Cerebellar cortex (tissue), 1 donor: ENCODE measurements at regions not wholly inside any gene's neighbourhood (a gene's known extent, or its start where the extent isn't known, plus 50 kb on each side); places are given as distances from the start of the nearest gene placed in this dataset.
"Not testable (repeated sequence)": the region's sequence is repeated elsewhere in the genome, so short reads cannot be mapped to it uniquely, and the experiment has no call there.

Source experiments
- DNase-seq: peaks from one replicate; pipeline ENCODE4 v3.0.0-alpha.2; 2015; ENCODE audit warnings: low spot score

GRCh38 chr11:71383461-71383860 is 64.7 kb downstream of the DHCR7 start:
- DNase-seq = no peak

GRCh38 chr11:71381781-71382505 is 66.2 kb downstream of the DHCR7 start:
- no peak for DNase-seq

DNA sequence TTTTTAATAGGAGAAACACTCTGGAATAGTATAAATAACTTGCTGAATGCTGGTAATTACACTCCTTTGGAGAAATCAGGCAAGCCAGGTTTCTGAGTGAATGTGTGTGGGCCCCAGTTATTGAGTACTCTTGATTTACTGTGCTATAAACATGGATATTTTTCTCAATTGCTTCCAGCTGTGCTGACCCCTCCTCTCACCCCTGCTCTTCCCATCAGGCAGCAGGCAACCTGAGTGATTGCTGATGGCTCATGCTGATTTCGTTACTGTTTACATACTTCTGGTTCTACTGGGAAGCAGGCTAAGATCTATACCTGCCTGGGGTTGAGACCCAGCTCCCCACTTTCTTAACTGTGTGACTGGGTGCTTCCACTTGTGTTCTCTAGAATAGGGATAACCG is 68.5 kb downstream of the DHCR7 start:
- DNase-seq = no peak

- DNase-seq = no peak
Observed at GRCh38 chr11:71373791-71374454, 74.3 kb downstream of the DHCR7 start.

DNA sequence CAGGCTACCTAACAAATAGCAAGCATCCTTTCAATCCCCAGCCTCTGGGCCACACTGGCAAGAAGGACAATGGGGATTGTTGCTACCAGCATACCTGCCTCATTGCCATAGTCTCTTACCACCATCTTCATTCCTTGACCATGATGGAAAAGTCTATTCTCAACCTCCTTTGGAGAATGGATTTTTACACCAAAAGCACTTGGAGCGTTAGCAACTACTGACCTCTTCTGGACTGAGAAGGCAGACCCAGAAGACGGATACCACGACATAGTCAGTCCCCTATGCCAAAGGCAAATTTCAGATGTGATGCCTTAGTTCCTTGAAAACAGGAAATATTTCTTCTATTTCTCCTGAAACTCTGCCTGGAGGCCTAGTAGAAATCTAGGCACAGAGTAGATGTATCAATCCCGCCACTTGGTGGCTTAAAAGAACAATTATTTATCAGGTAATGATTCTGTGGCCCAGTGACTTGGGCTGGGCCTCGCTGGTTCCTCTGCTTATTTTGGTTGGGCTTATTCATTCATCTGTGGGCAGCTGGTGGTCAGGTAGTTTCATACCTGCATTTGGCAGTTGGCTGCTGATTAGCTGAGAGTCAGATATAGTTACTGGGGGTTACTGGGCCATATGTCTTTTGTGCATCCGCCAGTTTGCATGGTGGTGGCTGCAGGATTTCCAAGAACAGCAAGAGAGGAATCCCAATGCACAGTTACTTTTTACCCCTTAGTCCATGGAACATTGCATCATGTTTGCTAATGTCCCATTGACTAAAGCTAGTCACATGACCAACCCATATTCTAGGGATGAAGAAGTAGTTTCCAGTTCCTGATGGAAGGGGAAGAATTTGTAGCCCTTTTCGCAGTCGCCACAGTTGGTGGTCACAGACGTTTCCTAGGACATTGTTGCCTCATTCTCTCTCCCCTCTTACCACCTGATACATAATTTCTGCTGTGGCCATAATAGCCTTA is 75.2 kb downstream of the DHCR7 start:
- DNase-seq = peak; percentile 64

DNA sequence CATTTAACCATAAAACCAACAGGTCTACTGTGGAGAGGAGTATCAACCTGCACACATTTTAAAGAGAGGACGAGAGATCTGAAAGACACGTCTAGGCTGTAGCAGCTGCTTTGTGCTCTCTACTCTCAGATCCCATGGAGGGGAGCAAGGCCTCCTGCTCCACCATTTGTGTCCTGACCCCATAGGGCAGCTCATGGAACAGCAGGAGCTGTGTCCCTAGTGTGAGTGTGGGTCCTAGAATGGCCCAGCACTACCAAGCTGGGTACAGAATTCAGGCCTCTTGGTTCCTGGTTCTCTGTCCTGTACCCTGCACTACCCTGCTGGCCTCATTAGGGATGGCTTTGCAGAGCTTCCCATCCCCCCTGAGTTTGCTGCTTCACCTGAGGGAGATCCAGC is 76.5 kb downstream of the DHCR7 start:
- DNase-seq = no peak

GRCh38 chr11:71370895-71371673 is 77.1 kb downstream of the DHCR7 start:
- no peak for DNase-seq

- DNase-seq = no peak
Observed at GRCh38 chr11:71370020-71370747, 78.0 kb downstream of the DHCR7 start.

- no peak for DNase-seq
Observed at GRCh38 chr11:71369411-71369810, 78.8 kb downstream of the DHCR7 start.

DNA sequence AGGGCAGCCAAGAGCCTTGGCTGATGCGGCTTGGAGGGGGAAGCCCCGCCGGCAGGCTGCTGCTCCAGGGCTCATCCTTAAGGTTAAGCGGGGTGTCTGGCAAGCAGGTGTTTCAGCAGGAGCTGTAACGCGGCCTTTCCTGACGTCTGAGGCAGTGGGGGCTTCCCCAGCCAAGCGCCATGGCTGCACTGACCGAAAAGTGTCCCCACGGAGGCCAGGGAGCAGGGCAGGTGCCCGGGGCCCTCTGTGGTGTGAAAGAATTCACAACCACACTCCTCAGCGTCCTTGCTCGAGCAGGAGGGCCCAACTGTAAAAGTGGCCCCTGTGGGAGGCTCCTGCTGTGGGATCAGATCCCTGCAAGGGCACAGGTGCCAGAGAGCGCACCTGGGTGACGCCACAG is 79.2 kb downstream of the DHCR7 start:
- DNase-seq = no peak

- DNase-seq = no peak
Observed at GRCh38 chr11:71367756-71368155, 80.4 kb downstream of the DHCR7 start.

GRCh38 chr11:71367276-71367675 is 80.9 kb downstream of the DHCR7 start:
- not testable (repeated sequence) for DNase-seq

GRCh38 chr11:71366076-71366475 is 82.1 kb downstream of the DHCR7 start:
- DNase-seq = no peak

DNA sequence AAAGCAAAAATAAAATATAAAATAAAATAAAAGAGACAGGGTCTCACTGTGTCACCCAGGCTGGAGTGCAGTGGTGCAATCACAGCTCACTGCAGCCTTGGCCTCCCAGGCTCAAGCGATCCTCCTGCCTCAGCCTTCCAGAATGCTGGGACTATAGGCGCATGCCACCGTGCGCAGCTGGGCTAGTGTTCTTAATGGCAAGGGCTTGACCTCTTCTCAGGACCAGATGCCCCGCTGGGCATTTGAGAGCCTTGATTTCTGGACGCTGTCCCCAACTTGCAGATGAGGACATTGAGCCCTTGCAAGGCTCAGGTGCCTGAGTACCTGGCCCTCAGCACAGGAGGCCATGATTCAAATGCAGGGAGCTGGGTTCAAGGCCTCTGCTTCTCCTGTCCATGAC is 82.6 kb downstream of the DHCR7 start:
- no peak for DNase-seq

- DNase-seq = no peak
Observed at GRCh38 chr11:71364806-71365205, 83.4 kb downstream of the DHCR7 start.

DNA sequence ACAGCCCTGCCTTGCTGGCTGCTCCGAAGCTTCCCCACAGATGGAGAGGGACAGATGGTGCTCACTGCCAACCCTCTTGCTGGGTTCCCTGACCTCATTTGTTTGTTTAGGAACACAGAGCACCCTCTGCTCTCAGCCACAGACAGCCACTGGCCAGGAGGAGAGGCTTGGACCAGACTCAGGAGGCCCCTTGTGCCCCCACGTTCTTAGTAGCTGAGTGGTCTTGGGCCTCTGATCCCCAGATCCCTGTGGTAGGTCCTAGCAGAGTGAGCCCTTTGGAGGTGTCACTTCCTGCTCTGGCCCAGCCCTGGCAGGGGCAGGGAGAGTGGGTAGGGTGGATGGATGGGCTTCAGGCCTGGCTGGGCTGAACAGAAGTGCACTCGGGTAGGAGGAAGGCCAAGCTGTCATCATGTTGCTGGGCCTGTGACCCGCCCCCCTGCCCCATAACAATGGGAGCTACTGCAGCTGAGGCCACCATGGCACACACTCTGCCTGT is 84.0 kb downstream of the DHCR7 start:
- peak; percentile 92 for DNase-seq

- DNase-seq = no peak
Observed at GRCh38 chr11:71363721-71364120, 84.5 kb downstream of the DHCR7 start.

DNA sequence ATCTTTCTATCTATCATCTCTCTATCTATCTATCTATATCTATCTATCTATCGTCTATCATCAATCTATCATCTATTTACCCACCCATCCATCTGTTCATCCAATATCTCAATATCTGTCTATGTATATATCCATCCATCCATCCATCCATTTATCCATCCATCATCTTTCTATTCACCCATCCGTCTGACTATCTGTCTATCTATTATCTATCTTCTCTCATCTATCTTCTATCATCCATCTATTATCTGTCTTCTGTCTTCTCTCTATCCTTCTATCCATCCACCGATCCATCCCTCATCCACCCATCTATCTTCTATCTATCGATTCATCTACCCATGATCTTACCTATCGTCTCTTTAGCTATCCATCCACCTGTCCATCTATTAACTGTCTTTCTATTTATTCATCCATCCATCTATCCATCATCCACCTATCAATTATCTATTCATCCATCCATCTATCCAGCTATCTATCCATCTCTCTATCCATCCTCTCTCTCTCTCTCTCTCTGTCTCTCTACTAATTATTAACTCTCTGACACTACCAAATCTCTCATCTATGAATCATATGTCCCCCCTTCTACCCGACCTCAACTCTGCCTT is 89.1 kb downstream of the DHCR7 start:
- DNase-seq = no peak

DNA sequence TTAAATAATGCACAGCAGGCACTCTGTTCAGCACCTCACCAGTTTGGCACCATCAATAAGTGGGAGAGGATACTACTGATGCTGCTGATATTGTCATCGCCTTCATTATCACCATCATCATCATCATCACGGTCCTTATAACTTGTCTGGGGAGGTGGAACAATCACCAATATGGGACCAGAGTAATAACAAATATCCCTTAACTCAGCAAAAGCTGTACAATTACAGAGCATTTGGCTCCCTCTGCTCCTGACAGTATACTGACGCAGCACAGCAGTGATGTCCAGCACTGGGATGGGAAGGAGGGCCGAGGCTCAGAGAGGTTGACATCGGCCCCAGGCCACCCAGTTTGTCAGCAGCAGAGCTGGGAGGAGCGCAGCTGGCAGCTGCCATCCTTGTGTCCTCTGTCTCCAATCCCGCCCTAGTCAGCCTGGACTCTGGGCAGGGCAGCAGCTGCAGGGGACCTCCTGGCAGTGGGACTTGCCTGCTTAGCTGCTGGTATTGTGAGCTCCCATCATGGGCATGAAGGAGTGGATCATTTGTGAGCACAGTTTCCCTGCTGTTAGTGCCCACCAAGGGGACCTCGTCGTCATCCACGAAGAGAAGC is 90.0 kb downstream of the DHCR7 start:
- no peak for DNase-seq

DNA sequence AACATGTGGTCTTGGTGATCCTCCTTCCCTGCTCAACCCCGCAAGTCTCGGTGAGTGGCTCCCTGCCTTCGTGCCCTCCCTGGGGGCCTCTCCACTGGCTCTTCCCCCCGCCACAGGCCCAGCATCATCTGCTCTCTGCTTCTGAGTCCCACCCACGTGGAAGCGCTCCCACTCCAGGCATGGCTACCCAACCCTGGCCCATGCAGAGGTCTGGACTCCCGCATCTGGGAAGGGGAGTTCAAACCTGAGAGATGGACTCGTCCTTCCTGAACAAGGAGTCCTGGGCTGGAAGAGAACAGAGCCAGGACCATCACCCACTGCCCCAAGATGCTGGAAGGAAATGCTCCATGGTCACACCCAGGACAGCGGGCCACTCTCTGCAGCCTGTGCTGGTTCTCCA is 90.8 kb downstream of the DHCR7 start:
- no peak for DNase-seq
